ENCODE measurements at regions not wholly inside any gene's neighbourhood (a gene's known extent, or its start where the extent isn't known, plus 50 kb on each side); places are given as distances from the start of the nearest gene placed in this dataset.

GRCh38 chr3:154971771-154972326 lies 108.3 kb upstream of the MME start:
- Histone ChIP-seq H2BK120ac (ENCODE audit: low read depth, low read length) (no peak overlapping the region), H3K18ac (ENCODE audit: low read length) (no peak overlapping the region), H3K9ac (ENCODE audit: low read depth, low read length, poor library complexity) (no peak overlapping the region), H2BK12ac (ENCODE audit: low read length) (no peak overlapping the region), H3K79me1 (ENCODE audit: low read depth, low read length) (no peaks in the 10 kb centered on the region), H3K27ac (replicated peaks; ENCODE audit: low read length) (no peak overlapping the region), H3K9me3 (replicated peaks in 1 of 2; ENCODE audit: control insufficient read depth in 2 of 2, insufficient read depth in 1 of 2, low read depth in 1 of 2, low read length in 2 of 2) (no peaks in the 10 kb centered on the region), H3K36me3 (replicated peaks in 1 of 2; ENCODE audit: control insufficient read depth in 2 of 2, insufficient read depth in 2 of 2, low read length in 2 of 2) (no peaks in the 10 kb centered on the region), H3K14ac (ENCODE audit: low read length) (no peak overlapping the region), H3K4me3 (ENCODE audit: low read length in 2 of 2) (no peak overlapping the region), H3K4ac (ENCODE audit: low read length) (no peak overlapping the region), H3K23ac (ENCODE audit: low read depth, low read length, poor library complexity) (no peak overlapping the region), H2BK15ac (ENCODE audit: low read length) (no peak overlapping the region), H4K91ac (ENCODE audit: low read depth, low read length, poor library complexity) (no peak overlapping the region), H3K27me3 (ENCODE audit: control insufficient read depth in 3 of 3, insufficient read depth in 3 of 3, low read depth in 1 of 3, low read length in 3 of 3) (no peaks in the 10 kb centered on the region), H3K4me2 (ENCODE audit: insufficient read depth, low read length, poor library complexity, severe bottlenecking) (no peak overlapping the region), H2BK5ac (ENCODE audit: low read length) (no peak overlapping the region), H2AFZ (ENCODE audit: low read length) (no peak overlapping the region), H4K8ac (ENCODE audit: low read depth, low read length) (no peak overlapping the region), H2AK5ac (ENCODE audit: low read depth, low read length) (no peak overlapping the region), H3K4me1 (ENCODE audit: control insufficient read depth in 2 of 2, insufficient read depth in 1 of 2, low read depth in 1 of 2, low read length in 2 of 2) (no peaks in the 10 kb centered on the region)
- WGBS, 2 donors (ENCODE audit: extremely low coverage in 2 of 2, insufficient read length in 2 of 2, insufficient replicate concordance in 1 of 2) = no CpG with 5 or more reads among the region's 2 CpGs
- no peak for DNase-seq (ENCODE audit: low spot score)

- Histone ChIP-seq H3K36me3 (replicated peaks in 1 of 2; ENCODE audit: control insufficient read depth in 2 of 2, insufficient read depth in 2 of 2, low read length in 2 of 2) (no peaks in the 10 kb centered on the region), H4K8ac (ENCODE audit: low read depth, low read length) (no peak overlapping the region), H3K4ac (ENCODE audit: low read length) (no peak overlapping the region), H3K14ac (ENCODE audit: low read length) (no peak overlapping the region), H3K4me3 (ENCODE audit: low read length in 2 of 2) (no peak overlapping the region), H3K27ac (replicated peaks; ENCODE audit: low read length) (no peak overlapping the region), H3K18ac (ENCODE audit: low read length) (no peak overlapping the region), H3K4me1 (ENCODE audit: control insufficient read depth in 2 of 2, insufficient read depth in 1 of 2, low read depth in 1 of 2, low read length in 2 of 2) (no peaks in the 10 kb centered on the region), H4K91ac (ENCODE audit: low read depth, low read length, poor library complexity) (no peak overlapping the region), H3K9ac (ENCODE audit: low read depth, low read length, poor library complexity) (no peak overlapping the region), H3K4me2 (ENCODE audit: insufficient read depth, low read length, poor library complexity, severe bottlenecking) (no peak overlapping the region), H2BK120ac (ENCODE audit: low read depth, low read length) (no peak overlapping the region), H3K9me3 (replicated peaks in 1 of 2; ENCODE audit: control insufficient read depth in 2 of 2, insufficient read depth in 1 of 2, low read depth in 1 of 2, low read length in 2 of 2) (no peaks in the 10 kb centered on the region), H3K27me3 (ENCODE audit: control insufficient read depth in 3 of 3, insufficient read depth in 3 of 3, low read depth in 1 of 3, low read length in 3 of 3) (no peaks in the 10 kb centered on the region), H3K79me1 (ENCODE audit: low read depth, low read length) (no peaks in the 10 kb centered on the region), H2AFZ (ENCODE audit: low read length) (no peak overlapping the region), H2BK5ac (ENCODE audit: low read length) (no peak overlapping the region), H3K23ac (ENCODE audit: low read depth, low read length, poor library complexity) (no peak overlapping the region), H2BK12ac (ENCODE audit: low read length) (no peak overlapping the region), H2BK15ac (ENCODE audit: low read length) (no peak overlapping the region), H2AK5ac (ENCODE audit: low read depth, low read length) (no peak overlapping the region)
- no peak for DNase-seq (ENCODE audit: low spot score)
- whole genome bisulfite sequencing, 2 donors (ENCODE audit: extremely low coverage in 2 of 2, insufficient read length in 2 of 2, insufficient replicate concordance in 1 of 2) = no CpG with 5 or more reads among the region's 7 CpGs
These were observed 108.8 kb upstream of the MME start for GRCh38 chr3:154971341-154971740.

DNA sequence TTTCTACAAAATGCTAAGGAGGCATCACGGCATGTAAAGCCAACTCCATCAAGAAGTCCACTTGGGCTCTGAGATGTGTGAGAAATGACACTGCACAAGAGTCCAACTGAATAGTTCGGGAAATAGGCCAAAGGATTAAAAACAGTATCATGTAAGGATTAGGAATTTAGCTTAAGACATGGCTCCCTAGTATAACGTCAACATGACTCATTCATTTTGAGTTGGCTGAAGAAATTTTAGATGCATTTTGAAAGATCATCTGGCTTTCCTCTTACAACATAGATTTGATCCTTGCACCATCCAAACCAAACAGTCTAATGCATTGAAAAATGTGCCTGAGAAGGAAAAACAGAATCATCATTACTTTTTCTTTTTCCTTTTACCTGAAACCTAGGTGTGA lies 109.3 kb upstream of the MME start:
- no peak overlapping the region for H2BK15ac ChIP-seq (ENCODE audit: low read length)
- H2BK12ac ChIP-seq (ENCODE audit: low read length) = no peak overlapping the region
- no peak overlapping the region for H3K9ac ChIP-seq (ENCODE audit: low read depth, low read length, poor library complexity)
- no peak overlapping the region for H3K4me2 ChIP-seq (ENCODE audit: insufficient read depth, low read length, poor library complexity, severe bottlenecking)
- no peak overlapping the region for H4K8ac ChIP-seq (ENCODE audit: low read depth, low read length)
- DNase-seq (ENCODE audit: low spot score) = no peak
- no peaks in the 10 kb centered on the region for H3K9me3 ChIP-seq (replicated peaks in 1 of 2; ENCODE audit: control insufficient read depth in 2 of 2, insufficient read depth in 1 of 2, low read depth in 1 of 2, low read length in 2 of 2)
- no peak overlapping the region for H4K91ac ChIP-seq (ENCODE audit: low read depth, low read length, poor library complexity)
- no peak overlapping the region for H2AK5ac ChIP-seq (ENCODE audit: low read depth, low read length)
- no peak overlapping the region for H3K4ac ChIP-seq (ENCODE audit: low read length)
- no peaks in the 10 kb centered on the region for H3K36me3 ChIP-seq (replicated peaks in 1 of 2; ENCODE audit: control insufficient read depth in 2 of 2, insufficient read depth in 2 of 2, low read length in 2 of 2)
- H2AFZ ChIP-seq (ENCODE audit: low read length) = no peak overlapping the region
- WGBS, 2 donors (ENCODE audit: extremely low coverage in 2 of 2, insufficient read length in 2 of 2, insufficient replicate concordance in 1 of 2) = no CpG with 5 or more reads among the region's 3 CpGs
- H3K79me1 ChIP-seq (ENCODE audit: low read depth, low read length) = no peaks in the 10 kb centered on the region
- H2BK5ac ChIP-seq (ENCODE audit: low read length) = no peak overlapping the region
- H3K14ac ChIP-seq (ENCODE audit: low read length) = no peak overlapping the region
- H3K27ac ChIP-seq (replicated peaks; ENCODE audit: low read length) = no peak overlapping the region
- H3K27me3 ChIP-seq (ENCODE audit: control insufficient read depth in 3 of 3, insufficient read depth in 3 of 3, low read depth in 1 of 3, low read length in 3 of 3) = no peaks in the 10 kb centered on the region
- no peak overlapping the region for H3K4me3 ChIP-seq (ENCODE audit: low read length in 2 of 2)
- H3K23ac ChIP-seq (ENCODE audit: low read depth, low read length, poor library complexity) = no peak overlapping the region
- H2BK120ac ChIP-seq (ENCODE audit: low read depth, low read length) = no peak overlapping the region
- no peaks in the 10 kb centered on the region for H3K4me1 ChIP-seq (ENCODE audit: control insufficient read depth in 2 of 2, insufficient read depth in 1 of 2, low read depth in 1 of 2, low read length in 2 of 2)
- no peak overlapping the region for H3K18ac ChIP-seq (ENCODE audit: low read length)

GRCh38 chr3:154969366-154969765 lies 110.8 kb upstream of the MME start:
- no peak overlapping the region for H3K23ac ChIP-seq (ENCODE audit: low read depth, low read length, poor library complexity)
- no peak overlapping the region for H2BK12ac ChIP-seq (ENCODE audit: low read length)
- no CpG with 5 or more reads among the region's 2 CpGs for WGBS, 2 donors (ENCODE audit: extremely low coverage in 2 of 2, insufficient read length in 2 of 2, insufficient replicate concordance in 1 of 2)
- no peak for DNase-seq (ENCODE audit: low spot score)
- H2BK120ac ChIP-seq (ENCODE audit: low read depth, low read length) = no peak overlapping the region
- no peak overlapping the region for H3K18ac ChIP-seq (ENCODE audit: low read length)
- H2BK5ac ChIP-seq (ENCODE audit: low read length) = no peak overlapping the region
- H3K27ac ChIP-seq (replicated peaks; ENCODE audit: low read length) = no peak overlapping the region
- no peaks in the 10 kb centered on the region for H3K4me1 ChIP-seq (ENCODE audit: control insufficient read depth in 2 of 2, insufficient read depth in 1 of 2, low read depth in 1 of 2, low read length in 2 of 2)
- no peak overlapping the region for H3K9ac ChIP-seq (ENCODE audit: low read depth, low read length, poor library complexity)
- no peak overlapping the region for H3K14ac ChIP-seq (ENCODE audit: low read length)
- H3K4ac ChIP-seq (ENCODE audit: low read length) = no peak overlapping the region
- H3K79me1 ChIP-seq (ENCODE audit: low read depth, low read length) = no peaks in the 10 kb centered on the region
- H3K9me3 ChIP-seq (replicated peaks in 1 of 2; ENCODE audit: control insufficient read depth in 2 of 2, insufficient read depth in 1 of 2, low read depth in 1 of 2, low read length in 2 of 2) = no peaks in the 10 kb centered on the region
- no peaks in the 10 kb centered on the region for H3K27me3 ChIP-seq (ENCODE audit: control insufficient read depth in 3 of 3, insufficient read depth in 3 of 3, low read depth in 1 of 3, low read length in 3 of 3)
- H2BK15ac ChIP-seq (ENCODE audit: low read length) = no peak overlapping the region
- H3K36me3 ChIP-seq (replicated peaks in 1 of 2; ENCODE audit: control insufficient read depth in 2 of 2, insufficient read depth in 2 of 2, low read length in 2 of 2) = no peaks in the 10 kb centered on the region
- H4K8ac ChIP-seq (ENCODE audit: low read depth, low read length) = no peak overlapping the region
- no peak overlapping the region for H4K91ac ChIP-seq (ENCODE audit: low read depth, low read length, poor library complexity)
- H2AK5ac ChIP-seq (ENCODE audit: low read depth, low read length) = no peak overlapping the region
- no peak overlapping the region for H2AFZ ChIP-seq (ENCODE audit: low read length)
- H3K4me3 ChIP-seq (ENCODE audit: low read length in 2 of 2) = no peak overlapping the region
- H3K4me2 ChIP-seq (ENCODE audit: insufficient read depth, low read length, poor library complexity, severe bottlenecking) = no peak overlapping the region
